PC-9 (cell line): ENCODE measurements at regions not wholly inside any gene's neighbourhood (a gene's known extent, or its start where the extent isn't known, plus 50 kb on each side); places are given as distances from the start of the nearest gene placed in this dataset.

Experiments
- BruUV-seq: library from RNA; stranded (reverse); fragments of 400-500 nt; replicated peaks from 2 replicates; lab custom pipeline; 2021; lab: Mats Ljungman, UMichigan
- CTCF ChIA-PET: fragments of 300-600 bp; sonication (Branson Sonifier 250); formaldehyde crosslinking; loops from one replicate; lab custom pipeline; 2022; ENCODE audit warnings: antibody characterized with exemption; lab: Charles Lee
- POLR2A ChIA-PET: fragments of 300-600 bp; sonication (Branson Sonifier 250); formaldehyde crosslinking; loops from one replicate; lab custom pipeline; 2022; ENCODE audit warnings: antibody characterized with exemption; ENCODE audit not compliant: unreplicated experiment; lab: Charles Lee
- DNase-seq, 2 experiments: peaks; one replicate each; pipeline versions ENCODE4 v3.0.0 to v3.0.0-alpha.2; 2015 to 2022; ENCODE audit warnings: mixed read lengths in 1 of 2
- H2AFZ ChIP-seq: fragments of 200-600 bp; sonication (generic); 2 replicates; pipeline ENCODE4 v1.8.1; 2017; ENCODE audit warnings: antibody characterized with exemption
- H3F3A ChIP-seq: fragments of 200-600 bp; sonication (generic); 2 replicates; pipeline ENCODE4 v1.8.1; 2017; ENCODE audit warnings: antibody characterized with exemption, mild to moderate bottlenecking, low read depth; ENCODE audit not compliant: insufficient read depth
- H3K27ac ChIP-seq: fragments of 200-600 bp; sonication (generic); 2 replicates; pipeline ENCODE4 v1.6.1; 2016; ENCODE audit warnings: mixed run types
- H3K27me3 ChIP-seq: fragments of 200-600 bp; sonication (generic); 2 replicates; pipeline ENCODE4 v1.6.1; 2016; ENCODE audit warnings: low read depth, mixed run types; ENCODE audit not compliant: insufficient read depth
- H3K36me3 ChIP-seq: fragments of 200-600 bp; sonication (generic); 2 replicates; pipeline ENCODE4 v1.6.1; 2016; ENCODE audit warnings: low read depth, mixed run types
- H3K4me1 ChIP-seq: fragments of 200-600 bp; sonication (generic); replicated peaks from 2 replicates; pipeline ENCODE4 v1.6.1; 2016; ENCODE audit warnings: mixed run types; ENCODE audit not compliant: insufficient read depth
- H3K4me2 ChIP-seq: fragments of 200-600 bp; sonication (generic); 2 replicates; pipeline ENCODE4 v1.6.1; 2017; ENCODE audit warnings: mixed run types
- H3K4me3 ChIP-seq: fragments of 200-600 bp; sonication (generic); 2 replicates; pipeline ENCODE4 v1.6.1; 2016; ENCODE audit warnings: mixed run types
- H3K79me2 ChIP-seq: fragments of 200-600 bp; sonication (generic); 2 replicates; pipeline ENCODE4 v1.6.1; 2017; ENCODE audit warnings: low read depth, mixed run types
- H3K9me2 ChIP-seq: fragments of 200-600 bp; sonication (generic); 2 replicates; pipeline ENCODE4 v1.8.1; 2017; ENCODE audit warnings: mild to moderate bottlenecking; ENCODE audit not compliant: insufficient read depth
- H3K9me3 ChIP-seq: fragments of 200-600 bp; sonication (generic); 2 replicates; pipeline ENCODE4 v1.8.1; 2016; ENCODE audit warnings: low read depth; ENCODE audit not compliant: insufficient read depth
- H4K20me1 ChIP-seq: fragments of 200-600 bp; sonication (generic); 2 replicates; pipeline ENCODE4 v1.8.1; 2017; ENCODE audit not compliant: insufficient read depth
- CTCF ChIP-seq: fragments of 200-600 bp; sonication (generic); conservative IDR thresholded peaks from 2 replicates; pipeline ENCODE4 v1.6.1; 2017; ENCODE audit warnings: mixed run types, antibody characterized with exemption, mild to moderate bottlenecking, moderate library complexity
- EZH2 ChIP-seq: fragments of 200-600 bp; sonication (generic); IDR thresholded peaks from 2 replicates; pipeline ENCODE4 v1.8.0; 2017; ENCODE audit warnings: antibody characterized with exemption, low read depth
- intact Hi-C: fragments of 100-400 bp; cut with micrococcal nuclease; formaldehyde crosslinking; loops from one replicate; pipeline ENCODE4 v1.10.0; 2022; ENCODE audit not compliant: unreplicated experiment

GRCh38 chr5:110267714-110268113 is 458.8 kb downstream of the TMEM232 start:
- no peaks in the 10 kb centered on the region for H3K9me3 ChIP-seq
- no peaks in the 10 kb centered on the region for H3K4me1 ChIP-seq
- H3K4me2 ChIP-seq: no peak overlapping the region
- no TSS peak for BruUV-seq
- ChIA-PET CTCF (no interaction called here), POLR2A (no interaction called here)
- no peak overlapping the region for H2AFZ ChIP-seq
- no peak overlapping the region for H3K4me3 ChIP-seq
- no peaks in the 10 kb centered on the region for H4K20me1 ChIP-seq
- H3F3A ChIP-seq: no peaks in the 10 kb centered on the region
- no peaks in the 10 kb centered on the region for H3K36me3 ChIP-seq
- H3K9me2 ChIP-seq: no peaks in the 10 kb centered on the region
- no peaks in the 10 kb centered on the region for H3K27me3 ChIP-seq
- no peaks in the 10 kb centered on the region for H3K79me2 ChIP-seq
- TF ChIP-seq CTCF: no peak
- no peak for TF ChIP-seq EZH2
- DNase-seq: no peak
- intact Hi-C loops: no loop called here
- no peak overlapping the region for H3K27ac ChIP-seq

GRCh38 chr5:110268283-110268682 is 458.2 kb downstream of the TMEM232 start:
- ChIA-PET CTCF (no interaction called here), POLR2A (no interaction called here)
- H3K9me3 ChIP-seq: no peaks in the 10 kb centered on the region
- intact Hi-C loops: no loop called here
- no peaks in the 10 kb centered on the region for H3K4me1 ChIP-seq
- no peak overlapping the region for H3K27ac ChIP-seq
- no peaks in the 10 kb centered on the region for H3K36me3 ChIP-seq
- no peak overlapping the region for H2AFZ ChIP-seq
- TF ChIP-seq EZH2: no peak
- no peak for TF ChIP-seq CTCF
- no peaks in the 10 kb centered on the region for H3K79me2 ChIP-seq
- no TSS peak for BruUV-seq
- no peaks in the 10 kb centered on the region for H3F3A ChIP-seq
- H3K9me2 ChIP-seq: no peaks in the 10 kb centered on the region
- no peaks in the 10 kb centered on the region for H3K27me3 ChIP-seq
- H4K20me1 ChIP-seq: no peaks in the 10 kb centered on the region
- DNase-seq: no peak
- H3K4me2 ChIP-seq: no peak overlapping the region
- no peak overlapping the region for H3K4me3 ChIP-seq

- TF ChIP-seq EZH2 (no peak), CTCF (no peak)
- ChIA-PET POLR2A (no interaction called here), CTCF (no interaction called here)
- Histone ChIP-seq H3K9me3 (no peaks in the 10 kb centered on the region), H3K36me3 (no peaks in the 10 kb centered on the region), H2AFZ (no peak overlapping the region), H3K79me2 (no peaks in the 10 kb centered on the region), H3K9me2 (no peaks in the 10 kb centered on the region), H3F3A (no peaks in the 10 kb centered on the region), H3K4me2 (no peak overlapping the region), H4K20me1 (no peaks in the 10 kb centered on the region), H3K27ac (no peak overlapping the region), H3K4me3 (no peak overlapping the region), H3K27me3 (no peaks in the 10 kb centered on the region), H3K4me1 (no peaks in the 10 kb centered on the region)
- intact Hi-C loops: no loop called here
- no TSS peak for BruUV-seq
- DNase-seq: no peak
Observed at GRCh38 chr5:110268985-110269384, 457.5 kb downstream of the TMEM232 start.
